BE2C (cell line): ENCODE measurements at regions not wholly inside any gene's neighbourhood (a gene's known extent, or its start where the extent isn't known, plus 50 kb on each side); places are given as distances from the start of the nearest gene placed in this dataset.

Experiments
- DNase-seq: peaks from one replicate; pipeline ENCODE4 v3.0.0-alpha.2; 2020
- H3K27me3 ChIP-seq: fragments of 250-450 bp; sonication (Bioruptor Pico); 2 replicates; pipeline ENCODE4 v1.5.1; 2020; ENCODE audit warnings: mild to moderate bottlenecking
- H3K36me3 ChIP-seq: fragments of 250-450 bp; sonication (Bioruptor Pico); 2 replicates; pipeline ENCODE4 v1.5.1; 2020; ENCODE audit warnings: mild to moderate bottlenecking
- H3K4me1 ChIP-seq: fragments of 250-450 bp; sonication (Bioruptor Pico); 2 replicates; pipeline ENCODE4 v1.5.1; 2020
- H3K4me3 ChIP-seq: 2 replicates; pipeline ENCODE4 v1.5.1; 2011; ENCODE audit warnings: low read depth, low read length
- H3K9me3 ChIP-seq: fragments of 250-450 bp; sonication (Bioruptor Pico); 2 replicates; pipeline ENCODE4 v1.5.1; 2020
- TF ChIP-seq, protein P1 (sequence below): IDR thresholded peaks from 2 replicates; pipeline ENCODE4 v1.5.1; 2012; ENCODE audit warnings: mild to moderate bottlenecking, low read depth, low read length

DNA sequence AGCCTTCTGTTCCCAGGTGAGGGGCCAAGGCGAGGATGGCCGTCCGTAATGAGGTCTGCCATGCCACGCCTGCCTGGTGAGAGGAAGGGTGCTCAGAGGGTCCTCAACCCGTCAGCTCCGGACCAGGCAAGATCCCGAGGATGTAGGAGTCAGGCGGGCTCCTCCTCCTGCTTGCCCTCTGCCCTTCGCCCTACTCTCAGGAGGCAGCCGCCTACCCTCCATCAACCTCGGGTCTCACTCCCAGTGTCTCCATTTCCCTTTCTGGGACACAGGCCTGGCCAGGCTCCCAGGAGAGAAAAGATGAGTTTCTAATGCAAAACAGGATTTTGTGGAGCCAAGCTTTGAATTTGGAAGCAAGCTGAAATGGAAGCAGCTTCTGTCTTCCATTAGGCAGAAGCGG, 184.0 kb downstream of the PTPN20 start:
- no peaks in the 10 kb centered on the region for H3K9me3 ChIP-seq
- H3K27me3 ChIP-seq, result no peaks in the 10 kb centered on the region
- no peak for DNase-seq
- no peaks in the 10 kb centered on the region for H3K4me1 ChIP-seq
- H3K36me3 ChIP-seq, result no peaks in the 10 kb centered on the region
- H3K4me3 ChIP-seq, result no peak overlapping the region
- TF ChIP-seq, protein P1, sequence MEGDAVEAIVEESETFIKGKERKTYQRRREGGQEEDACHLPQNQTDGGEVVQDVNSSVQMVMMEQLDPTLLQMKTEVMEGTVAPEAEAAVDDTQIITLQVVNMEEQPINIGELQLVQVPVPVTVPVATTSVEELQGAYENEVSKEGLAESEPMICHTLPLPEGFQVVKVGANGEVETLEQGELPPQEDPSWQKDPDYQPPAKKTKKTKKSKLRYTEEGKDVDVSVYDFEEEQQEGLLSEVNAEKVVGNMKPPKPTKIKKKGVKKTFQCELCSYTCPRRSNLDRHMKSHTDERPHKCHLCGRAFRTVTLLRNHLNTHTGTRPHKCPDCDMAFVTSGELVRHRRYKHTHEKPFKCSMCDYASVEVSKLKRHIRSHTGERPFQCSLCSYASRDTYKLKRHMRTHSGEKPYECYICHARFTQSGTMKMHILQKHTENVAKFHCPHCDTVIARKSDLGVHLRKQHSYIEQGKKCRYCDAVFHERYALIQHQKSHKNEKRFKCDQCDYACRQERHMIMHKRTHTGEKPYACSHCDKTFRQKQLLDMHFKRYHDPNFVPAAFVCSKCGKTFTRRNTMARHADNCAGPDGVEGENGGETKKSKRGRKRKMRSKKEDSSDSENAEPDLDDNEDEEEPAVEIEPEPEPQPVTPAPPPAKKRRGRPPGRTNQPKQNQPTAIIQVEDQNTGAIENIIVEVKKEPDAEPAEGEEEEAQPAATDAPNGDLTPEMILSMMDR, result no peak

DNA sequence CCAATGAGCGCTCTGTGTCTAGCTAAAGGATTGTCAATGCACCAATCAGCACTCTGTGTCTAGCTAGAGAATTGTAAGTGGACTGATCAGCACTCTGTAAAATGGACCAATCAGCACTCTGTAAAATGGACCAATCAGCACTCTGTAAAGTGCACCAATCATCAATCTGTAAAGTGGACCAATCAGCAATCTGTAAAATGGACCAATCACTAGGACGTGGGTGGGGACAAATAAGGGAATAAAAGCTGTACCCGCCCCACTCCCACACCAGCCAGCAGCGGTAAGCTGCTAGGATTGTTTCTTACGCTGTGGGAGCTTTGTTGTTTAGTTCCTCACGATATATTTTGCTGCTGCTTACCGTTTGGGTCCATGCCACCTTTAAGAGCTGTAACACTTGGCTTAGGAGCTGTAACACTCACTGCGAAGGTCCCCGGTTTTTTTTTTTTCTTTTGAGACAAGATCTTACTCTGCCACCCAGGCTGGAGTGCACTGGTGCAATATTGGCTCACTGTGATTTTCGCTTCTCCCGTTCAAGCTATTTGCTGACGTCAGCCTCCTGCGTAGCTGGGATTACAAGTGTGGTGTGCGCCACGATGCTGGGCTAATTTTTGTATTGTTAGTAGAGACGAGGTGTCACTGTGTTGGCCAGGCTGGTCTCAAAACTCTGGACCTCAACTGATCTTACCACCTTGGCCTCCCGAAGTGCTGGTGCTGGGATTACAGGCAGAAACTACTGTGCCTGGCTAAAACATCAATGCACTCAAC, 184.8 kb downstream of the PTPN20 start:
- Histone ChIP-seq H3K9me3 (no peaks in the 10 kb centered on the region), H3K4me3 (no peak overlapping the region), H3K27me3 (no peaks in the 10 kb centered on the region), H3K36me3 (no peaks in the 10 kb centered on the region), H3K4me1 (no peaks in the 10 kb centered on the region)
- TF ChIP-seq, protein P1, result no peak
- DNase-seq, result no peak

DNA sequence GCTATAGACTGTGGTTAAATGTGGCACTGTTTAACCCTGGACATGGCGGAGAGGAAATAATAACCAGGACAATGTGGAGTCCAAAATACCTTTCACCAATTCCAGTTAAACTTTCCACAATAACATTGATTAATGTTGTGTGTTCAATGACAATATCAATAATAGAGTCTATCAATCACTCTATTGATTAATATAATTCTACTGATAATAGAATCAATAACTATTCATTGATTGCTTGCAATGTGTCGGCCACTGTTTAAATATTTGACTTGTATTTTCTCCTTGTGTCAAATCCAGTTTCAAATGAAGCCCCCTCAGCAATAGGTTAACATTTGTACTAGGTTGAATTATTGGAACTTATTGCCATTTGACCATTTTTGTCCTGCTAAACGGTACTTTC, 187.0 kb downstream of the PTPN20 start:
- no peaks in the 10 kb centered on the region for H3K27me3 ChIP-seq
- H3K4me1 ChIP-seq, result no peaks in the 10 kb centered on the region
- no peaks in the 10 kb centered on the region for H3K9me3 ChIP-seq
- TF ChIP-seq, protein P1, result no peak
- no peak for DNase-seq
- H3K4me3 ChIP-seq, result no peak overlapping the region
- no peaks in the 10 kb centered on the region for H3K36me3 ChIP-seq

DNA sequence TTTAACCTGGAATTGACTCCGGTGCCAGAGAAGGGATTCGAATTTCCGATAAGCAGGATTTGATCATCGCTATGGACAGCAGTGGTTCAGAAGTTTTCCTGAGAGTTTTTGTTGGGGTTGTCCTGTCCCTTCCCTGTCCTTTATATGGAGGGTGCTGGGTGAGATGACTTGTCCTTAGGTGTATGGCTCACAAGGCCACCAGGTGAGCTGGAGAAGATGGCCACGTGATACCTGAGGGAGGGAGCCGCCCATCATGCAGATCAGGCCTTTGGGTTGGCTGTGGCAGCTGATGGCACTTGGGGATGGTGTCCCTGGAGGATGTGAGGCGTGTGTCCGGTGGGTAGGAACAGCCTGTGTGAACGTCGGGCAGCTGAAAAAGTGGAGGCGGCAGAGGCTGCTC, 187.7 kb downstream of the PTPN20 start:
- H3K4me3 ChIP-seq, result no peak overlapping the region
- no peaks in the 10 kb centered on the region for H3K36me3 ChIP-seq
- H3K9me3 ChIP-seq, result no peaks in the 10 kb centered on the region
- no peaks in the 10 kb centered on the region for H3K27me3 ChIP-seq
- TF ChIP-seq, protein P1, result no peak
- H3K4me1 ChIP-seq, result no peaks in the 10 kb centered on the region
- DNase-seq, result no peak

DNA sequence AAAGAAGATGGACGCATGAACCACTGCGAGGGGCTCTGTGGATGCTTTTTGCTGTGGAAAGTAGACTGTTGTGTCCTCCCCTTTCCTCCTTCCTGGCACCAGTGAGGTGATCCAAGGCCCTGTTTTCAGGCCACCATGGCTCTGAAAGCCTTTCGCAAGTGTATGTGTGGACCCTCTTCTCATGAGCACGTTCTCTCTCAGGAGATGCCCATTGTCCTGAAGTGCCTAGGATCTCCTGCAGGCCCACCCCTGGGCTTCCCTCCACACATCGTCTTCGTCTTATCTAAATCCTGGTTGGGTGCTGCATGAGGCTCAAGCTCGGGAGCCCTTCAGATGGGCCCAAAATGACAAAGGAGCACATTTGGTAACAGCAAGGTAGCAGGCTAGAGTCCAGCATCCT, 188.2 kb downstream of the PTPN20 start:
- Histone ChIP-seq H3K36me3 (no peaks in the 10 kb centered on the region), H3K9me3 (no peaks in the 10 kb centered on the region), H3K4me3 (no peak overlapping the region), H3K4me1 (no peaks in the 10 kb centered on the region), H3K27me3 (no peaks in the 10 kb centered on the region)
- no peak for DNase-seq
- TF ChIP-seq, protein P1, result no peak

DNA sequence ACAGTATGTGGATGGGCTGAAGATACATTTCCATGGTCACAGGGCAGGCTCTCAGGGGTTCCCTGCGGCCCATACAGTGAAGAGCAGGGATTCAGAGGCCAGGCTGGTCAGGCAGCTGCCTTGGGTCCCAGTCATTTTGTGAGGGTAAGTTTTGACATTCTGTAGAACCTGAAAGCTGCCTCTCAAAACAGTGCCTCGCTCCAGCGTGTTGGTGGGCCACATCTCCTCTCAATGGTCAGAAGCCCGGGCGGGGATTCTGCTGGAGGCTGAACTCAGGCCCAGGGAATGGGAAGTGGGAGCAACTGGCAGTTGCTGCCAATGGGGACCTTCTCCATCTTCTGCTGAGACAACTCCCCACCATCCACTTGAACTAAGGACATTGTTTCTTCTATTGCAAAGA, 190.0 kb downstream of the PTPN20 start:
- DNase-seq, result no peak
- Histone ChIP-seq H3K4me1 (no peaks in the 10 kb centered on the region), H3K9me3 (no peaks in the 10 kb centered on the region), H3K27me3 (no peaks in the 10 kb centered on the region), H3K4me3 (no peak overlapping the region), H3K36me3 (no peaks in the 10 kb centered on the region)
- TF ChIP-seq, protein P1, result no peak
